ENCODE measurements at regions not wholly inside any gene's neighbourhood (a gene's known extent, or its start where the extent isn't known, plus 50 kb on each side); places are given as distances from the start of the nearest gene placed in this dataset.

GRCh38 chr6:9334979-9335378 lies 899.6 kb upstream of the SLC35B3 start:
- TF ChIP-seq POLR2AphosphoS5 (IDR thresholded peaks at IDR 0.05; ENCODE audit: low read depth, low read length) (no peak), TAF1 (IDR thresholded peaks at IDR 0.05; ENCODE audit: borderline replicate concordance, insufficient read depth, low read length) (no peak), SIN3A (IDR thresholded peaks at IDR 0.05; ENCODE audit: borderline replicate concordance, insufficient read depth, low read length) (no peak), FOXP2 (optimal IDR thresholded peaks at IDR 0.05; ENCODE audit: borderline replicate concordance, extremely low read depth, extremely low read length, insufficient read depth) (no peak)

All from PFSK-1 (cell line).